ENCODE measurements at regions not wholly inside any gene's neighbourhood (a gene's known extent, or its start where the extent isn't known, plus 50 kb on each side); places are given as distances from the start of the nearest gene placed in this dataset.

- ChIA-PET POLR2A (interaction anchor here (1.9 kb wide), 1 partner anchor 57 kb away, joined by 15 read pairs; the partner anchor contains the start of gene PRPS1), CTCF (interaction anchor here (0.9 to 2.1 kb wide), 3 partner anchors 33 to 101 kb away, joined by 3 to 5 read pairs (median 4); no protein-coding TSS in a partner anchor)
- Histone ChIP-seq H3K27ac (peak overlapping the region; percentile 52 to 69; a peak in 3 of 6 replicates), H3K9me3 (no peaks in the 10 kb centered on the region), H3K4me1 (peaks cover 21% of the 10 kb centered on the region), H3K4me2 (peak overlapping the region; percentile 50), H3K4me3 (no peak overlapping the region)
- ATAC-seq (peak; percentile 90 to 95), DNase-seq (ENCODE audit: low read depth in 1 of 2, low spot score in 1 of 2) (peak; percentile 66 to 68), FAIRE-seq (no peak)
- peak; percentile 12; the same call in 1 of the 2 replicates for TF ChIP-seq GATA3 (IDR thresholded peaks at IDR 0.05; ENCODE audit: borderline replicate concordance)
- TF ChIP-seq FOSL2 (IDR thresholded peaks at IDR 0.05): 0 out of 2 replicates have a peak, but pooled peaks have one; percentile 34
- TF ChIP-seq FOSL2 (CRISPR knock-in tag; IDR thresholded peaks at IDR 0.05): peak; percentile 69
- no peak for TF ChIP-seq NFE2L2 (conservative IDR thresholded peaks at IDR 0.05; ENCODE audit: low read length)
- no peak for TF ChIP-seq ESRRA (IDR thresholded peaks at IDR 0.05; ENCODE audit: borderline replicate concordance, low read length)
- no peak for TF ChIP-seq CTCF (IDR thresholded peaks at IDR 0.05)
- TF ChIP-seq FOSB (CRISPR knock-in tag; IDR thresholded peaks at IDR 0.05): no peak
- no peak for TF ChIP-seq TFCP2L1 (CRISPR knock-in tag; IDR thresholded peaks at IDR 0.05)
- no peak for TF ChIP-seq MAZ (IDR thresholded peaks at IDR 0.05; ENCODE audit: borderline replicate concordance, low read depth, low read length)
- TF ChIP-seq MAX (IDR thresholded peaks at IDR 0.05): 0 out of 2 replicates have a peak, but pooled peaks have one; percentile 14
- no peak for TF ChIP-seq JUN (IDR thresholded peaks at IDR 0.05)
- TF ChIP-seq CHD4 (IDR thresholded peaks at IDR 0.05; ENCODE audit: borderline replicate concordance): no peak
- peak; percentile 54; the same call in 1 of the 2 replicates for TF ChIP-seq JUNB (IDR thresholded peaks at IDR 0.05)
- 6% methylated on average over 9 of the region's 9 CpGs for WGBS (ENCODE audit: missing lambda C conversion rate)
These were observed 56.9 kb upstream of the PRPS1 start for GRCh38 chrX:107571296-107571998.

- no peaks in the 10 kb centered on the region for H3K9me3 ChIP-seq
- no peak for FAIRE-seq
These were observed 55.3 kb upstream of the PRPS1 start for GRCh38 chrX:107573016-107573415.

More at GRCh38 chrX:107573016-107573415, 55.3 kb upstream of the PRPS1 start:
- ChIA-PET CTCF (interaction anchor here (0.8 to 2.1 kb wide), 2 partner anchors 32 to 34 kb away, joined by 4 to 5 read pairs; no protein-coding TSS in a partner anchor), POLR2A (no interaction called here)
- ATAC-seq: no peak
- no peak for DNase-seq (ENCODE audit: low read depth in 1 of 2, low spot score in 1 of 2)
- WGBS (ENCODE audit: missing lambda C conversion rate): 94% methylated on average over 7 of the region's 7 CpGs
- peak overlapping the region in 1 of 2 experiments; percentile 34; a peak in 1 of 6 replicates for H3K27ac ChIP-seq
- peaks cover 21% of the 10 kb centered on the region for H3K4me1 ChIP-seq
- H3K4me2 ChIP-seq: no peak overlapping the region
- TF ChIP-seq ZFP36 (IDR thresholded peaks at IDR 0.05; ENCODE audit: borderline replicate concordance, partially characterized antibody) (no peak), FOSL2 (IDR thresholded peaks at IDR 0.05) (no peak), FOSL2 (CRISPR knock-in tag; IDR thresholded peaks at IDR 0.05) (no peak), NR3C1 (IDR thresholded peaks at IDR 0.05) (no peak), REST (IDR thresholded peaks at IDR 0.05) (no peak), HOXB5 (CRISPR knock-in tag; IDR thresholded peaks at IDR 0.05) (no peak), ESRRA (IDR thresholded peaks at IDR 0.05; ENCODE audit: borderline replicate concordance, low read length) (no peak), CHD2 (IDR thresholded peaks at IDR 0.05; ENCODE audit: low read length, partially characterized antibody) (no peak), USF2 (IDR thresholded peaks at IDR 0.05) (no peak), ZNF302 (CRISPR knock-in tag; IDR thresholded peaks at IDR 0.05) (no peak), MAZ (IDR thresholded peaks at IDR 0.05; ENCODE audit: borderline replicate concordance, low read depth, low read length) (no peak), JUN (IDR thresholded peaks at IDR 0.05) (no peak), MAX (IDR thresholded peaks at IDR 0.05) (no peak), ATOH8 (CRISPR knock-in tag; IDR thresholded peaks at IDR 0.05; ENCODE audit: low read depth) (no peak), KDM5A (IDR thresholded peaks at IDR 0.05) (no peak), KDM1A (IDR thresholded peaks at IDR 0.05; ENCODE audit: low read depth) (no peak), CBX8 (IDR thresholded peaks at IDR 0.05) (no peak)
- H3K4me3 ChIP-seq: no peak overlapping the region

All from A549 (cell line).